Karpas-422 (cell line): ENCODE measurements at regions not wholly inside any gene's neighbourhood (a gene's known extent, or its start where the extent isn't known, plus 50 kb on each side); places are given as distances from the start of the nearest gene placed in this dataset.

Experiments
- DNase-seq: peaks from one replicate; pipeline ENCODE4 v3.0.0-alpha.2; 2015
- H2AFZ ChIP-seq: fragments of 200-600 bp; sonication (generic); 2 replicates; pipeline ENCODE4 v1.6.1; 2014; ENCODE audit warnings: antibody characterized with exemption, low read length, mixed read lengths
- H3K27ac ChIP-seq: fragments of 200-600 bp; sonication (generic); 2 replicates; pipeline ENCODE4 v1.5.1; 2014; ENCODE audit warnings: mild to moderate bottlenecking, low read length, moderate library complexity
- H3K27me3 ChIP-seq: fragments of 200-600 bp; sonication (generic); 2 replicates; pipeline ENCODE4 v1.6.1; 2014; ENCODE audit warnings: low read length, mixed read lengths
- H3K36me3 ChIP-seq: fragments of 200-600 bp; sonication (generic); 2 replicates; pipeline ENCODE4 v1.6.1; 2014; ENCODE audit warnings: low read length, mixed read lengths; ENCODE audit not compliant: insufficient read depth
- H3K4me1 ChIP-seq: fragments of 200-600 bp; sonication (generic); 2 replicates; pipeline ENCODE4 v1.6.1; 2014; ENCODE audit warnings: mild to moderate bottlenecking, low read length, mixed read lengths
- H3K4me2 ChIP-seq: fragments of 200-600 bp; sonication (generic); 2 replicates; pipeline ENCODE4 v1.6.1; 2014; ENCODE audit warnings: low read length, low read depth, mild to moderate bottlenecking; ENCODE audit not compliant: poor library complexity, severe bottlenecking
- H3K4me3 ChIP-seq: fragments of 200-600 bp; sonication (generic); 2 replicates; pipeline ENCODE4 v1.5.1; 2014; ENCODE audit warnings: mild to moderate bottlenecking, antibody characterized with exemption, low read length, mixed read lengths
- H3K79me2 ChIP-seq: fragments of 200-600 bp; sonication (generic); 2 replicates; pipeline ENCODE4 v1.6.1; 2014; ENCODE audit warnings: mild to moderate bottlenecking, low read length, mixed read lengths
- H3K9ac ChIP-seq: fragments of 200-600 bp; sonication (generic); 2 replicates; pipeline ENCODE4 v1.6.0; 2014; ENCODE audit warnings: low read length
- H3K9me2 ChIP-seq: fragments of 200-600 bp; sonication (generic), shearing (Covaris generic); replicated peaks from 2 replicates; pipeline ENCODE4 v1.6.0; 2014; ENCODE audit warnings: mild to moderate bottlenecking, low read length, moderate library complexity; ENCODE audit not compliant: insufficient read depth
- H3K9me3 ChIP-seq: fragments of 300-700, 200-600 bp; sonication (generic); 2 replicates; pipeline ENCODE4 v1.6.1; 2014; ENCODE audit warnings: low read length, mixed read lengths
- H4K20me1 ChIP-seq: fragments of 200-600 bp; sonication (generic); 2 replicates; pipeline ENCODE4 v1.6.1; 2014; ENCODE audit warnings: mild to moderate bottlenecking, antibody characterized with exemption, low read length, low read depth; ENCODE audit not compliant: insufficient read depth

DNA sequence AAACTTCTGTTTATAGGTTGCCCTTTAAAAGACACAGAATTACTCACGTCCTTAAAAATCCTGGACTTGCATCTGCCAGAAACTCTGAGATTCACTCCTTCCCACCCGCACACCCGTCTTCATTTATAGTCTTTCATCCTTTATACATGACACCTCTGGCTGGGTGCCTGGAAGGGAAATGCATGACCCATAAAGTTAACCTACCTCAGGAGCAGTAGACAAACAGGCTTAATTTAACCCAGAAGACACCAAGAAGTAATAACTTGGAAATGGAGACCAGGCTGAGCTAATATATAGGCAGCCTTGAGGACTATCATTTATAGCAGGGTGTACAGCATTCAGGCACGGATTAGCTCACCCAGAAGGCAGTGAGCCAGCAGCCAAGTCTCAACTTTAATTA is 429.0 kb upstream of the NRSN1 start:
- H3K27ac ChIP-seq: no peak overlapping the region
- H3K79me2 ChIP-seq: no peaks in the 10 kb centered on the region
- H2AFZ ChIP-seq: no peak overlapping the region
- DNase-seq: no peak
- H3K4me3 ChIP-seq: no peak overlapping the region
- no peaks in the 10 kb centered on the region for H3K9me2 ChIP-seq
- H3K4me2 ChIP-seq: no peak overlapping the region
- no peaks in the 10 kb centered on the region for H3K27me3 ChIP-seq
- no peaks in the 10 kb centered on the region for H4K20me1 ChIP-seq
- H3K36me3 ChIP-seq: no peaks in the 10 kb centered on the region
- H3K9ac ChIP-seq: no peak overlapping the region
- H3K4me1 ChIP-seq: no peaks in the 10 kb centered on the region
- H3K9me3 ChIP-seq: peaks cover 13% of the 10 kb centered on the region

DNA sequence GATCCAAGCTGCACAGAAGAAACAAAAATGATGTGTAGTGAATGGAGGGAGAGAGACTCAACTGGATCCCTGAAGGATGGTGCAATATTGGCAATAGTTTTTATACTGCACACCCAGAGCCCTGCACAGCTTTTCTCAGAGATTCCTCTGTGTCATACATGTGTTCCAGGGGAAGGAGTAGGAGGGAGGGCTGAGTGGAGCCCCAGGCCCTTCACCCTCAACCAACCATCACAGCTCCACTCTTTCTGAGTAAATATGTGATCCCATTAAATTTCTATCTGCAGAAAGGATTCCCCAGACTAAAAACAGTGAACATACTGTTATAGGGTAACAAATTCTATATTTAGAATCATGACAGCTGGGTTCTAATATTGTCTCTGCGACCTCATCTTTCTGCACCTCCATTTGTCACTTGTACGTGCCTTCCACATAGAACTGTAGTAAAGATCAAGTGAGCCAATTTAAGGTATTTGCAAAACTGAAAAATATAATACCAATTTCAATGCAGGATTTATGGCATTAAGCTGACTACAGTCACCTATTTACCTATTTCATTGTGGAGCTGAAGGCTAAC is 421.4 kb upstream of the NRSN1 start:
- no peak overlapping the region for H3K27ac ChIP-seq
- H3K79me2 ChIP-seq: no peaks in the 10 kb centered on the region
- no peaks in the 10 kb centered on the region; the same call in 1 of the 2 replicates for H3K9me2 ChIP-seq
- no peaks in the 10 kb centered on the region for H3K4me1 ChIP-seq
- DNase-seq: no peak
- H3K27me3 ChIP-seq: no peaks in the 10 kb centered on the region
- H4K20me1 ChIP-seq: no peaks in the 10 kb centered on the region
- H3K4me3 ChIP-seq: no peak overlapping the region
- H3K36me3 ChIP-seq: no peaks in the 10 kb centered on the region
- H3K4me2 ChIP-seq: no peak overlapping the region
- H3K9ac ChIP-seq: no peak overlapping the region
- peaks cover 4% of the 10 kb centered on the region; the same call in 1 of the 2 replicates for H3K9me3 ChIP-seq
- no peak overlapping the region for H2AFZ ChIP-seq

DNA sequence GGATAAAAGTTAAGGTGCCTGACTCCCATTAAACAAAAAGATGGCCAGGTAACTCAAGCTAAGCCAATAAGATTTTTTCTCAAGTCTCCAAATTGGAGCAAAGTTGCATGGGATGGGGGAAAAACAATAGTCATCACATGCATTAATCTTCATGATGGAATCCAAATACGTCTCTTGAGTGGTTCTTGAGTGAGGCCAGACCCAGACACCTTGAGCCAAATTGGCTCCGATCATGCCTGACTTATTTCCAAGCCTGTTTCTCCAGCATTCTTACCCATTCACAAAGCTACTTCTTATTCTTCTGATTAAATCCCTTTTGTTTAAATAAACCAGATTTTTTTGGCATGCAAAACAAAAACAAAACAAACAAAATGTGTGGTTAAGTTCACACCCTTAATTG is 420.3 kb upstream of the NRSN1 start:
- Histone ChIP-seq H3K9me2 (no peaks in the 10 kb centered on the region; the same call in 1 of the 2 replicates), H3K4me3 (no peak overlapping the region), H3K9ac (no peak overlapping the region), H3K27ac (no peak overlapping the region), H4K20me1 (no peaks in the 10 kb centered on the region), H3K9me3 (peaks cover 4% of the 10 kb centered on the region; the same call in 1 of the 2 replicates), H3K36me3 (no peaks in the 10 kb centered on the region), H3K4me2 (no peak overlapping the region), H3K27me3 (no peaks in the 10 kb centered on the region), H2AFZ (no peak overlapping the region), H3K79me2 (no peaks in the 10 kb centered on the region), H3K4me1 (no peaks in the 10 kb centered on the region)
- DNase-seq: no peak

DNA sequence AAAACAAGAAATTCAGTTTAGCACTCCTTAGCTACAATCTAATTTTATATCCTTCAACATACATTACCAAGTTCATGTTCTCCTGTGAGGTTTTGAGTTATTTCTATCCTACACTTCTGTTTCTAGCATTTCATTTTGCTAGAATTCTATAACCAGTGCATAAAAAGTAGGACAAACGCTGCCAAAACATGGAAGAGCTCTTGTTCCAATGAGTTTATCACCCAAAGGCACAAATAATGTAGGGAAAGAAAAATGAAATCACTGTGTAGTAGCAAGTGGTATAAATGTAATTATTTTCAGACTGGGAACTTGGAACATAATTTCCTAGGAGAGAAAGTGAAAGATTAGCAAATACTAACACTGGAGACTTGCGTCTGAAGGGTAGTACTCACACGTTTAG is 413.3 kb upstream of the NRSN1 start:
- Histone ChIP-seq H3K27ac (no peak overlapping the region), H3K4me3 (no peak overlapping the region), H3K9ac (no peak overlapping the region), H4K20me1 (no peaks in the 10 kb centered on the region), H3K4me1 (no peaks in the 10 kb centered on the region), H3K79me2 (no peaks in the 10 kb centered on the region), H3K4me2 (no peak overlapping the region), H3K27me3 (no peaks in the 10 kb centered on the region), H3K9me3 (no peaks in the 10 kb centered on the region), H3K36me3 (no peaks in the 10 kb centered on the region), H2AFZ (no peak overlapping the region), H3K9me2 (no peaks in the 10 kb centered on the region; the same call in 1 of the 2 replicates)
- DNase-seq: no peak

DNA sequence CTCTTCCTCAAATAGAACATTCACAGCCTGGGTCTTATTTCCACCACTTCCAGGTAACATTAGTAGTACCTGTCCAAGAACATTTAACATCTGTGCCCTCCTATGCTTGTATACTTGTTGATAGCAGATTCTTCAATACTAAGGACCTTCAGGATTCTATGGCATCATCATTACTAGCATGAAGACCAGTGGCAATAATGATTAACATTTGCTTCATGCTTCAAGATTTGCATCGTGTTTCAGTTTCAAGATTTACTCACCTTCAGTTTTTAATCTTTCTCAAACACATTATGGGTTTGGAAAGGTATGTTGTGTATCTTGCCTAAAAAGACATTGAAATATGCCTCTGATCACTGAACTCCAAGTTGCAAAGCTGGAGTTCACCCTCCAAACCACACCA is 412.8 kb upstream of the NRSN1 start:
- Histone ChIP-seq H3K9ac (no peak overlapping the region), H3K4me1 (no peaks in the 10 kb centered on the region)

DNA sequence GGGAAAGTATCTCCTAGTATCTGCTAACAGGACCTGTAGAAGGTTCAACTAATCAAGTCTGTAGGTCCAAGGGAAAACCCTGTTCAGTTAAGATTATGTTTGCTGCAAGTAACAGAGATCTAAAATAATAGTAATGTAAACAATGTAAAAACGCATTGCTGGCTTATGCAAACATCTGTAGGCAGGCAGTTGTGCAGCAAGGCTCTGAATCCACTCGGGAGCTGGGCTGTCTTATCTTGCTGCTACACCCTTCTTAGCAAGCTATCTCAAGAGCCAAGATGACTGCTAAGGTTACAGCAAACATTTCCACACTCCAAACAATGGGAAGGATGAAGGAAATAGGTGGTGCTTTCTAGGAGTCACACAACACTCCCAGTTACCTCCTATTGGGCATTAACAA is 397.3 kb upstream of the NRSN1 start:
- Histone ChIP-seq H3K36me3 (no peaks in the 10 kb centered on the region), H3K9ac (no peak overlapping the region), H3K4me1 (no peaks in the 10 kb centered on the region), H3K9me3 (no peaks in the 10 kb centered on the region), H2AFZ (no peak overlapping the region), H3K4me2 (no peak overlapping the region), H4K20me1 (no peaks in the 10 kb centered on the region), H3K9me2 (no peaks in the 10 kb centered on the region), H3K27me3 (no peaks in the 10 kb centered on the region), H3K4me3 (no peak overlapping the region), H3K79me2 (no peaks in the 10 kb centered on the region), H3K27ac (no peak overlapping the region)
- DNase-seq: no peak

More for the DNA sequence above, 412.8 kb upstream of the NRSN1 start:
- H3K9me2 ChIP-seq: no peaks in the 10 kb centered on the region; the same call in 1 of the 2 replicates
- no peaks in the 10 kb centered on the region for H3K36me3 ChIP-seq
- no peak overlapping the region for H3K27ac ChIP-seq
- H3K4me2 ChIP-seq: no peak overlapping the region
- H4K20me1 ChIP-seq: no peaks in the 10 kb centered on the region
- no peak overlapping the region for H2AFZ ChIP-seq
- H3K27me3 ChIP-seq: no peaks in the 10 kb centered on the region
- H3K79me2 ChIP-seq: no peaks in the 10 kb centered on the region
- H3K4me3 ChIP-seq: no peak overlapping the region
- H3K9me3 ChIP-seq: no peaks in the 10 kb centered on the region
- DNase-seq: no peak

DNA sequence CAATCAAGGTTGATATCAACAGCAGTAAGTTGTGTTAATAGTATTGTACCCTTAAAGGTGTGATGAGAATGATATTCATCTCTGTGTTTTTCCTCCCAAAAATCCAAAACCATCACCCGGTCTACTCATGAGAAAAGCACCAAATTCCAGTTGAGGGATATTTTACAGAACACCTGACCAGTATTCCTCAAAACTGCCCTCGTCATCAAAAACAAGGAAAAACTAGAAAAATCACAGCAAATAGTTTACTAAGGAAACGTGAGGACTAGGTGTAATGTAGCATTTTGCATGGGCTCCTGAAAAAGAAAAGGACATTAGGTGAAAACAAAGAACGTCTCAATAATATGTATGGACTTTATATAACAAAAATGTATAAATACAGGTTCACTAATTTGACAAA is 394.4 kb upstream of the NRSN1 start:
- Histone ChIP-seq H3K9me3 (no peaks in the 10 kb centered on the region), H3K36me3 (no peaks in the 10 kb centered on the region), H3K9me2 (no peaks in the 10 kb centered on the region), H3K9ac (no peak overlapping the region), H2AFZ (no peak overlapping the region), H3K27me3 (no peaks in the 10 kb centered on the region), H4K20me1 (no peaks in the 10 kb centered on the region), H3K27ac (no peak overlapping the region), H3K4me2 (no peak overlapping the region), H3K79me2 (no peaks in the 10 kb centered on the region), H3K4me3 (no peak overlapping the region), H3K4me1 (no peaks in the 10 kb centered on the region)
- DNase-seq: no peak

DNA sequence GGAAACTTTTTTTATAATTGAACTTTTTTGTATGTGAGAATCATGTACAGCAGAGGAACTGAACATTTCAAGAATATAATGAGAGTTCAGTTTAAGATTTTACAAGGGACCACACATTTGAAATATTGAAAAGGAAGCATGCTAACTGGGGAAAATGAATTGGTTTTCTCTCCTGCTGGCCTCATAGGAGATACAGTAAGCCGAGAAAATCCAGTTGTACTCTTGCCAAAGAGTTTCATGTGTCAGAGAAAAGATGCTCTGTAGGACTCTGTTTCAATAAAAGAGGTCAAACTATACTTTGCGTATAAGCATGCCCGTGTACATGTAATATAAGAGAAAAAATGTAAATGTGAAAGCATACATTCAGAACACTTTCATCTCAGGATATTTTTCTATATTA is 393.5 kb upstream of the NRSN1 start:
- H3K4me1 ChIP-seq: no peaks in the 10 kb centered on the region
- no peaks in the 10 kb centered on the region for H3K36me3 ChIP-seq
- no peaks in the 10 kb centered on the region for H3K27me3 ChIP-seq
- H3K79me2 ChIP-seq: no peaks in the 10 kb centered on the region
- no peak overlapping the region for H2AFZ ChIP-seq
- no peak overlapping the region for H3K27ac ChIP-seq
- H3K4me3 ChIP-seq: no peak overlapping the region
- DNase-seq: no peak
- no peak overlapping the region for H3K9ac ChIP-seq
- no peak overlapping the region for H3K4me2 ChIP-seq
- no peaks in the 10 kb centered on the region for H4K20me1 ChIP-seq
- no peaks in the 10 kb centered on the region for H3K9me3 ChIP-seq
- H3K9me2 ChIP-seq: no peaks in the 10 kb centered on the region

DNA sequence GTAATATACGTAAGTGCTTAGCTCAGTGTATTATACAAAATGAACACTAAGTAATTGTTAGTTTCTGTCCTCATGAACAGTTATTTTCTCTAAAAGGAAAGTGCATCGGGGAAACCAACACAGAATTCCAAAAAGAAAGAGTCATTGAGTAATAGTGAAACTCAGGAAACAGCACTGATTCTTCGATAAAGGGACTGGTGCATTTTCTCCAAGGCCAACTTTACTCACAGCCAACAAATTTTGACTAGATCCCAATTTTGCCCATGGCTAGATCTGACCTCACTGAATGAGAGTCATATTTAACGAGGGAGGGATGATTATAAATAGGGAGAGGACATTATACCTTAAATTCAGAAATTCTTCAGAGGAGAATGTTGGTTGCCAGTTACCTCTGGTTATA is 390.9 kb upstream of the NRSN1 start:
- Histone ChIP-seq H3K36me3 (no peaks in the 10 kb centered on the region), H2AFZ (no peak overlapping the region)

More for the DNA sequence above, 390.9 kb upstream of the NRSN1 start:
- Histone ChIP-seq H3K27ac (no peak overlapping the region), H4K20me1 (no peaks in the 10 kb centered on the region), H3K27me3 (no peaks in the 10 kb centered on the region), H3K9ac (no peak overlapping the region), H3K4me2 (no peak overlapping the region), H3K9me3 (no peaks in the 10 kb centered on the region), H3K9me2 (no peaks in the 10 kb centered on the region), H3K4me1 (no peaks in the 10 kb centered on the region), H3K4me3 (no peak overlapping the region), H3K79me2 (no peaks in the 10 kb centered on the region)
- no peak for DNase-seq
